ENCODE measurements at regions not wholly inside any gene's neighbourhood (a gene's known extent, or its start where the extent isn't known, plus 50 kb on each side); places are given as distances from the start of the nearest gene placed in this dataset.
"Not testable (repeated sequence)": the region's sequence is repeated elsewhere in the genome, so short reads cannot be mapped to it uniquely, and the experiment has no call there.

- not testable (repeated sequence) for DNase-seq
These were observed 149.5 kb upstream of the ATF7IP start for GRCh38 chr12:14215949-14216348.

GRCh38 chr12:14216405-14217294, 148.8 kb upstream of the ATF7IP start:
- DNase-seq: peak; percentile 36

- DNase-seq: no peak
These were observed 146.3 kb upstream of the ATF7IP start for GRCh38 chr12:14219156-14219555.

DNA sequence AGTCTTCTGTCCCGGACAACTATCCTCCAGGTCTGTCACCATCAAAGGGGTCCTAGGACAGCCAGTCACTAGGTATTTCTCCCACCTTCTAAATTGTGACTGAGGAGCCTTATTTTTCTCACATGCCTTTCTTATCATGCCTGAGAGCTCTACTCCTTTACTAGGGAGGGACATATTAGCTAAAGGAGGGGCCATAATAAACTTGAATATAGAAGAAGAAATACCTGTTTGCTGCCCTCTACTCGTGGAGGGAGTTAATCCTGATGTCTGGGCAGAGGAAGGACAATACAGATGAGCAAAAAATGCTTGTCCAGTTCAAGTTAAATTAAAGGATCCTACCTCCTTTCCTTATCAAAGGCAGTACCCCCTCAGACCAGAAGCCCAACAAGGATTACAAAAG, 145.8 kb upstream of the ATF7IP start:
- not testable (repeated sequence) for DNase-seq

GRCh38 chr12:14225064-14225463, 140.4 kb upstream of the ATF7IP start:
- no peak for DNase-seq

DNA sequence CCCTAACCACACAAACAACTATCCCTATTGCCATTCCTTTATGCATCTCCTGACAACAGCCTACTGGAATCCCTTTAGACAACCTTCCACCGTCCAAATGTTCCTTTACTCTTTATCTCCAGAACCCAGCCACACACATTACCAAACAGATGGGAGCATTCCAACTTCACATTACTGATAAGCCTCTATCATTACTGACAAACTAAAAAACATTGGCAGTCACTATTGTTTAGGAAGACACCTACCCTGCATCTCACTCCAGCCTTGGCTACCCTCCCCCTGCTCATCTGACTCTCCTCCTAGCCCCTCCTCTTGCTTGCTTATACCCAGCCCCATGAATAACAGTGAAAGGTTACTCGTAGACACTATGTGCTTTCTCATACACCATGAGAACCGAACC, 130.3 kb upstream of the ATF7IP start:
- not testable (repeated sequence) for DNase-seq

GRCh38 chr12:14236641-14237040, 128.8 kb upstream of the ATF7IP start:
- not testable (repeated sequence) for DNase-seq

DNA sequence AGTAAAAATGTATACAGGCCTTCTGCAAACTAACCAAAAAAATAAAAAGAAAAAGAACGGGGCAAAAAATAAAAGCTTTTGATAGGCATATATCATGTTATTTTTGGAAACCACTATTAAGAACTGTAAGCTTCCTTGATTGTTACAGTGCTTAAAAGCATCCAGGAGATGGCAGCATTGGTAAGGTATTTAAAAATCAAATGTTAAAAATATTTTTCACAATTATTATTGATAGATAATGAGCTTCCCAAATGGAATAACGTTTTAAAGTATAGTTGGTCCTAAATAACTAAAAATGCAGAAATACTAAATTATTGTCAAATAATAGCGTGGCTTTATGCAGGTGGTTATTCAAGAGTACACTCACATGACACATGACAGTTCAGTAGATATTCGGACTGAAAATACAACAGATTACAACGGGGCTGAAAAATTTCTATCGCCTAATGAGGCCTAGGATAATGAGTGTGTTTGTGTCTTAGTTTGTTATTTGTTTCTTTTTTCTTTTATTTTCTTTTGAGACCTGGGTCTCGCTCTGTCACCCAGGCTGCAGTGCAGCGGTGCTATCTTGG, 127.2 kb upstream of the ATF7IP start:
- peak; percentile 20 for DNase-seq

- DNase-seq: peak; percentile 83
These were observed 126.0 kb upstream of the ATF7IP start for GRCh38 chr12:14239350-14239934.

GRCh38 chr12:14239935-14240872, 125.3 kb upstream of the ATF7IP start:
- DNase-seq: peak; percentile 9

GRCh38 chr12:14240873-14241220, 124.6 kb upstream of the ATF7IP start:
- no peak for DNase-seq

DNA sequence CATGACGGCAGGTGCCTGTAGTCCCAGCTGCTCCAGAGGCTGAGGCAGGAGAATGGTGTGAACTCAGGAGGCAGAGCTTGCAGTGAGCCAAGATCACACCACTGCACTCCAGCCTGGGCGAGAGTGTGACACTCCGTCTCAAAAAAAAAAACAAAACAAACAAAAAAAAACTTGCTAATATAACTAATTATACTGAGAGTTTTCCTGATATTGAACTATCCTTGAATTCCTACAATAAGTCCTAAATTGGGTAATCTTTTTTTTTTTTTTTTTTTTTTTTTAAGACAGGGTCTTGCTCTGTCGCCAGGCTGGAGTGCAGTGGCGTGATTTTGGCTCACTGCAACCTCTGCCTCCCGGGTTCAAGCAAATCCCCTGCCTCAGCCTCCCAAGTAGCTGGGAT, 122.7 kb upstream of the ATF7IP start:
- DNase-seq: not testable (repeated sequence)

- DNase-seq: no peak
These were observed 121.5 kb upstream of the ATF7IP start for GRCh38 chr12:14243941-14244340.

DNA sequence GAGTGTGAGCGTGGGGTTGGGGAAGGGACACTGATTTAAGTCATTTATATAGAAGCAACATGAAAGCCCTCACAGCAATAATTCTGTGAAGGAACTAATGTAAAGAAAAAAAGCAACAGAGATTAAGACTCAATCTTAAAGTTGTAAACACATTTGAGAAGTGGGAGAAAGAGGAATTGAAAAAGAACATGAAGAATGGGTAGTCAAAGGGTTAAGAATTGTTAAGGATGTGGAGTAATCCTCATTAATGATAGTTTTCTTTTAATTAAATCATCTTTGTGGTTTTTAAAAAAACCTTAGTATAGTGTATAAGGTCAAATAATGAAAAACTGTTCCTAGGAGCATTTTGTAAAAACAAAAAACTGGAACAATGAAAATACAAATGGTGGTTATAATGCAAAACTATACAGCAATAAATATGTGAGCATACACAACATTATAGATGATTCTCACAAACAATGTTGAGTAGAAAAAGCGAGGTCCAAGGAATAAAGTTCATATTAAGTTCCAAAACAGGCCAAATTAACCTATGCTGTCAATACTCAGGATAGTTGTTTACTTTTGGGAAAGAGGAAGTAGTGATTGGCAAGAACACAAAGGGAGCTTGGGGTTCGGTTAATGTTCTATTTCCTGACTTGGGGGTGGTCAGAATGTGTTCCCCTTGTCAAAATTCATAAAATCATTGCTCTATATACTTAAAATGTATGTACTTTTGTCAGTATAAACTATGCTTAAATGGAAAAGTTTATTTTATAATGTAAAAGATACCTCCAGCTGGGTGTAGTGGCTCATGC, 120.4 kb upstream of the ATF7IP start:
- DNase-seq: no peak

GRCh38 chr12:14247166-14247565, 118.3 kb upstream of the ATF7IP start:
- DNase-seq: no peak

GRCh38 chr12:14249368-14249767, 116.1 kb upstream of the ATF7IP start:
- no peak for DNase-seq

GRCh38 chr12:14252697-14253096, 112.8 kb upstream of the ATF7IP start:
- no peak for DNase-seq

DNA sequence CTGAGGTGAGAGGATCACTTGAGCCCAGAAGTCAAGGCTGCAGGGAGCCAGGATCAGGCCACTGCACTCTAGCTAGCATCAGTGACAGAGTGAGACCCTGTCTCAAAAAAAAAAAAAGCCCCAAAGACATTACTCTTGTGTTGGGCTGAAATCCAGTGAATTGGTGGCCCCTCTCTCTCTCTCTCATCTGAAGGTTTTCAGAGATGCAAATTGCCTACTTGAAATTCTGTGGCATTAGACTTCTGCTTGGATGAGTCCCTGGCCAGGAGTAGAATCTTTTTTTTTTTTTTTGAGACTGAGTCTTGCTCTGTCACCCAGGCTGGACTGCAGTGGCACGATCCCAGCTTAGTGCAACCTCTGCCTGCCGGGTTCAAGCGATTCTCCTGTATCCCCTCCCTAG, 112.0 kb upstream of the ATF7IP start:
- DNase-seq: no peak

GRCh38 chr12:14254781-14255180, 110.7 kb upstream of the ATF7IP start:
- DNase-seq: no peak

DNA sequence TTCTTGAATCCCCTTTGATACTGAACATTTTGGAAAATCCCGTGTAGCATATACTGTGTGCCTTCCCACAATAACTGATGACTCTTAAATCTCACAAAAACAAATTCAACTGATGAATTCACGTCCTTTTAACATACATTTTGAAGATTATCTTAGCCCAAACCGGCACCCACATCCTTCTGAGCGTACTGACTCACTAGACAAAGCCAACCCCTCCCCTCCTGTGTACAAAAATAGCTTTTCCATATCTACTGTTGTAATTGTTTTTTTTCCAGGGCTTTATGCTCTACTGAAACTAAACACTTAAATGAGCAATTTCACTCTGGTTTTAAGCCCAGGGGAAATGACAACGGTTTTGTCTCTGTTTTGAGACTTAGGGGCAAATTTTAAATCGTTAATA, 109.4 kb upstream of the ATF7IP start:
- DNase-seq: peak; percentile 56

- peak; percentile 84 for DNase-seq
These were observed 108.8 kb upstream of the ATF7IP start for GRCh38 chr12:14256555-14257169.

DNA sequence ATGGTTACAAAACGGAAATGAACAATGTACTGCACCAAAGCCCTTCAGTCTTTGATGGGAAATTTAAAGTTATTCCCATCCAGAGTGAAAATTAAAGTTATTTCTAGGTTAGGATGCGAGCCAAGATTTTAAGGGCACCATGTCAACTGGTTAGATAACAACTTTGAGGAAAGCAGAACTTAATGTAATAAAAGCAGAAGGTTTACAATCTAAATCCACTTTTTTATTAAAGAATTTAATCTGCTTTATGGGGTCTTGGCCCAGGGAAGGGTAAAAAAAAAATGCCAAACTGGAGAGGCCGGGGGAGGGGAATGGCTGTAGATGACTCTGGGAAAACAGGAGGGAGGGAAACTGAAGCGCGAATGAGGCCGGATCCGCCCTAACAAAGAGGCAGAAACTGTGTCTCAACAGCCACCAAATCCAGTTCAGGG, 108.2 kb upstream of the ATF7IP start:
- DNase-seq: no peak
